ENCODE measurements at regions not wholly inside any gene's neighbourhood (a gene's known extent, or its start where the extent isn't known, plus 50 kb on each side); places are given as distances from the start of the nearest gene placed in this dataset.
"Not testable (repeated sequence)": the region's sequence is repeated elsewhere in the genome, so short reads cannot be mapped to it uniquely, and the experiment has no call there.

DNA sequence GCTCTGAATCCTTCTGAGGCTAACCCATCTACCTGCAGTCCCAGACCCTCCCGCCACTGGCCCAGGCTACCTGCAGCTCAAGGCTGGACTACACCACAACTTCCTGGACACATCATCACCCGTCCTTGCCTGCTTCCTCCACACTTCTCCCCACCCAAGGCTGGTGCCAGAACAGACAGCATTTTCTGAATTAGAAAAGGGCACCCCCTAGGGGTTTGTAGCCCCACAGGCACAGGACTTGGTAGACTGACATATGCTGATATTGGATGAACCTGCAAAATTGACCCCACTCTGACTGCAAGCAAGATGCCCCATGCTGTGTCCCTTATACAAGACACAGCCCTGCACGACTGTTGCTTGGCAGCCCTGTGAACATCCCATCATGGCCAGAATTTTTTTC is 271.5 kb upstream of the C16orf82 start:
- no peak for DNase-seq (ENCODE audit: low read depth)

DNA sequence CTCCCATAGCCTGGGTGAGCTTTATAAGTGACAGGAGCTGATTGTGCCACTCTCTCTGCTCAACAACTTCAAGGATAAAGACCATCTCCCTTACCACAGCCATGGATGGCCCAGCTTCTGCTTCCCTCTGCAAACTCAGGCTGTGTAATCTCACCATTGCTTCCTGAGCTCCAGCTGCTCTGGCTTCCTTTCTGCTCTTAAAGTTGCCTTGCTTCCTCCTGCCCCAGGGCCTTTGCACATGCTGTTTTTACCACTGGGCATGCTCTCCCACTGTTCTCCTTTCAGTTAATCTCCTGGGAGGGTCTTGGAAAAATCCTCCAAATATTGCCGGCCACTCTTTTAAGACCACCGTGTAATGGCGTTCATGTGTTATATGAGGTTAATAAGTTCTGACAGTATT is 265.1 kb upstream of the C16orf82 start:
- DNase-seq (ENCODE audit: low read depth), result no peak

DNA sequence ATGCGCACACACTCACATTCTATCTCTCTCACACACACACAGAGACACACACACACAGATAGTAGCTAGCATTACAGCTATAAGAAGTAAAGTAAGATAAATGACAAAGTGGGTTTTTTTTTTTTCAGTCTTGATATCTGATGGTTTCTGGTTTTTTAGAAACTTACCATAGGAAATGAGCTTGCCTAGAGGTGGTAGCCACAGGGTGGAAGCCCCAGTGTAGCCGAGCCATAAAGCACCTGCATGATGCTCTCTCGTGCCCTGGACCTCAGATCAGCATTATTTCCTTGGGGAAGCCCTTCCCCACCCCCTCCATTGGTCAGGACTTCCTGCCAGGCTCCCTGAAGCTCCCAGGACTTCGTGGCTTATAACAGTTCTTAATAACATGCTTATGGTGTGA is 264.3 kb upstream of the C16orf82 start:
- no peak for DNase-seq (ENCODE audit: low read depth)

DNA sequence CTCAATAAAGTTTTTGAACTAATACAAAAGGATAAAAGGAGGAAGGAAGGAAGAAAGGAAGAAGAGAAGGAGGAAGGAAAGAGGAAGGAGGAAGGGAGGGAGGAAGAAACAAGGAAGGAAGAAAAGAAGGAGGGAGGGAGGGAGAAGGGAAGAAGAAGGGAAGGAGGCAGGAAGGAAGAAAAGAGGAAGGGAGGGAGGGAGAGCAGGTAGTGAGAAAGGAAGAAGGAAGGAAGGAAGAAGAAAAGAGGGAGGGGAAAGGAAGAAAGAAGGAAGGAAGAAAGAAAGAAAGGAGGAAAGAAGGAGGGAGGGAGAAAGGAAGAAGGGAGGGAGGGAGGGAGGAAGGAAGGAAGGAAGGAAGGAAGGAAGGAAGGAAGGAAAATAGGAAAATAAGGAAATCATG is 263.8 kb upstream of the C16orf82 start:
- DNase-seq (ENCODE audit: low read depth), result no peak

DNA sequence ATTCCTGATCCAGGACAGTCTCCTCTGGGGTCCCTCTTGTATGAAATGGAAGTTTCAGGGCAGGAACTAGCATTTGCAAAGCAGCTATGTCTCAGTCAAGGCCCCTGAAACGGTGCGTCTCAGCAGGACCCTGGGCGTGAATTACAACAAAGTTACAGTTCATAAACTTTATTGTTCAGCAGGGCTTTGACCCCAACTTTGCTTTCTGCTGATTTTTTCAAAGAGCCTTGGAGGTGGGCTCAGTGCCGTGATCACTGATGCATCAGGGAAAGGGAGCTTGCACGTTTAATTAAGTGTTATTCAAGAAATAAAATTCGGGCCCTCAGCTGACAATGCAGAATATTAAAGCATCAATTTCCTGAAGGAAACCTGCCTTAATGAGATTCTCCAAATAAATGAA is 260.1 kb upstream of the C16orf82 start:
- DNase-seq (ENCODE audit: low read depth), result no peak

- no peak for DNase-seq (ENCODE audit: low read depth)
These were observed 257.3 kb upstream of the C16orf82 start for GRCh38 chr16:26809461-26809860.

- no peak for DNase-seq (ENCODE audit: low read depth)
These were observed 250.5 kb upstream of the C16orf82 start for GRCh38 chr16:26816266-26816665.

- no peak for DNase-seq (ENCODE audit: low read depth)
These were observed 249.7 kb upstream of the C16orf82 start for GRCh38 chr16:26816885-26817571.

- no peak for DNase-seq (ENCODE audit: low read depth)
These were observed 248.3 kb upstream of the C16orf82 start for GRCh38 chr16:26818393-26818792.

GRCh38 chr16:26824469-26824868 is 242.3 kb upstream of the C16orf82 start:
- no peak for DNase-seq (ENCODE audit: low read depth)

- DNase-seq (ENCODE audit: low read depth), result no peak
These were observed 240.2 kb upstream of the C16orf82 start for GRCh38 chr16:26826500-26826899.

- DNase-seq (ENCODE audit: low read depth), result no peak
These were observed 239.3 kb upstream of the C16orf82 start for GRCh38 chr16:26827386-26827785.

- no peak for DNase-seq (ENCODE audit: low read depth)
These were observed 236.1 kb upstream of the C16orf82 start for GRCh38 chr16:26830428-26831127.

DNA sequence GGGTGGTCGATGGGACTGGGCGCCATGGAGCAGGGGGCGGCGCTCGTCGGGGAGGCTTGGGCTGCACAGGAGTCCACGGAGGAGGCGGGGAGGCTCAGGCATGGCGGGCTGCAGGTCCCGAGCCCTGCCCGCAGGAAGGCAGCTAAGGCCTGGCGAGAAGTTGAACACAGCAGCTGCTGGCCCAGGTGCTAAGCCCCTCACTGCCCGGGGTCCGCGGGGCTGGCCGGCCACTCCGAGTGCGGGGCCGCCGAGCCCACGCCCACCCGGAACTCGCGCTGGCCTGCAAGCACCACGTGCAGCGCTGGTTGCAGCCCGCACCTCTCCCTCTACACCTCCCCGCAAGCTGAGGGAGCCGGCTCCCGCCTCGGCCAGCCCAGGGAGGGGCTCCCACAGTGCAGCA is 230.6 kb upstream of the C16orf82 start:
- DNase-seq (ENCODE audit: low read depth), result not testable (repeated sequence)

- no peak for DNase-seq (ENCODE audit: low read depth)
These were observed 227.8 kb upstream of the C16orf82 start for GRCh38 chr16:26838931-26839330.

DNA sequence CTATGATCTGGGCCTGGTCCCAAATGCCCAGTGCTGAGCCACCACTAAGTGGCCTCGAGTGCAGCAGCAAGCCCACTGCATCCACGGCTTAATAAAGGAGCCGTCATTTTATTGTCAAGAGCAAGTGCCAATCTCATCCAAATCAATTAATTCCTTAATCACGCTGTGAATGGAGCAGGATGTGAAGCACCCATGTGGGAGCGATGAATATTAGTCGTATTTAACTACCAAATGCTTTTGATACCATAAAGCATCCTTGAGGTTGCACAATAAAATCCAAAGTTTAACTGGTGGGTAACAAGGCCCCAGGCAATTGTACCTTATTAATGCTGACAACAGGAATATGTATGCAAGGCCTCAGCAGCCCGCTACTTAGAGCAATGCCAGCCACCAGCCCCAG is 226.0 kb upstream of the C16orf82 start:
- DNase-seq (ENCODE audit: low read depth), result no peak

DNA sequence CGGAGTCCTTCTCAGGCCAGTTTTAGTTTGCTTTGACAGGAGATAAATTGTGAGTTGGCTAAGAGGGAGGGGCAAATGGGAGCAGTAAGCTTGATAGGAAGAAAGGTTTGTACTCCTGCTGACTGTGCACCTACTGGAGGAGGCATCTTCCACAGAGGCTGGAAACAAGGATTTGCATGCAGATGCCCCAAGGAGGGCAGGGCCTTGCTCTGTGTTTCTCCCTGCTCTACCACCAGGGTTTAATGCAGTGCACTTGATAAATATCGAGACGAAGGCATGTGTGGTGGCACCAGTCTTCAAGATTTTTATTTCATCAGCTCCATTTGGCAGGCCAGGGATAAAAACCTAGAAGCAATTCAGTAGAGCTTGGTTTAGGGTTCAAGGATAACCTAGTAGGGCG is 210.5 kb upstream of the C16orf82 start:
- DNase-seq (ENCODE audit: low read depth), result no peak

GRCh38 chr16:26856791-26857190 is 209.9 kb upstream of the C16orf82 start:
- no peak for DNase-seq (ENCODE audit: low read depth)

DNA sequence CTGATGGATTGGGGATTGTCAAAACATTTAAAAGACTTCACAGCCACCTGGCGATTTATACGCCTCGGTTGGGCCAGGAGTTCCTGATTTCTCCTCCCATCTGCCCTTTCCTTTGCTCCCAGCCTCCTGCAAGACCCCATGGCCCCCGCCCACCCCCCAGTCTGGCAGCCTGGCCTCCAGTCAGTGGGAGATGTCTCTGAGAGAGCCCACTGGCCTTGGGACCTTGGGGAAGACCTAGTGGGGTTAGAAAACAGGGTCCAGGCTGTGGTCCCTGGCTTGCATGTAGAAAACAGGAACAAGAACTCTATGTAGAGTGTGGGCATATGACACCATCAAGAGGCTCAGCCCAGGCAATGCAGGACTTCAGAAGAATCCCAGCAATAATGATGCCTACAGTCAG is 209.4 kb upstream of the C16orf82 start:
- DNase-seq (ENCODE audit: low read depth), result no peak

GRCh38 chr16:26860506-26860905 is 206.2 kb upstream of the C16orf82 start:
- no peak for DNase-seq (ENCODE audit: low read depth)

- no peak for DNase-seq (ENCODE audit: low read depth)
These were observed 202.8 kb upstream of the C16orf82 start for GRCh38 chr16:26863931-26864330.

GRCh38 chr16:26874318-26874717 is 192.4 kb upstream of the C16orf82 start:
- DNase-seq (ENCODE audit: low read depth), result not testable (repeated sequence)

DNA sequence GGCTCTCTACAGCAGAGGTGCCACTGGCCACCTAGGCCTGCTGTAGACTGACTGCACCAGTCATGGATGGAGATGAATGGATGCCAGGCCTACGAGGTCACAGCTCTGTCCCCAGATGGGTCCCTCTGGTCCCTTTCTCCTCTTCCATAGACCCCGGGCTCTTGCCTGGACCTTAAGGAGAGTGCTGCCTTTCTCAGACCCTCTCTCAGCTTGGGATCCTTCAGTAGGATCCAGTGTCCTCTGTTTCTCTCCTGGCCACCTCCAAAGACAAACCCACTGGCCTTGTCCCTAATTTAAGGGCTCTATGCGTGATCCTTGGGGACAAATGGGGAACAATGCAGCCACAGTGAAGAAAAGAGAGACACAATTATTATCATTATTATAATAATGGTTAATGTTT is 189.3 kb upstream of the C16orf82 start:
- no peak for DNase-seq (ENCODE audit: low read depth)

- DNase-seq (ENCODE audit: low read depth), result no peak
These were observed 181.1 kb upstream of the C16orf82 start for GRCh38 chr16:26885674-26886073.
